ENCODE measurements at regions not wholly inside any gene's neighbourhood (a gene's known extent, or its start where the extent isn't known, plus 50 kb on each side); places are given as distances from the start of the nearest gene placed in this dataset.
"Not testable (repeated sequence)": the region's sequence is repeated elsewhere in the genome, so short reads cannot be mapped to it uniquely, and the experiment has no call there.

GRCh38 chr22:22193923-22194322 is 50.7 kb upstream of the VPREB1 start:
- in situ Hi-C loops (cut with HindIII; ENCODE audit: low sequenced_read_pairs), result no loop called here

GRCh38 chr22:22193462-22193861 is 51.1 kb upstream of the VPREB1 start:
- in situ Hi-C loops (cut with HindIII; ENCODE audit: low sequenced_read_pairs), result not testable (repeated sequence)

- in situ Hi-C loops (cut with HindIII; ENCODE audit: low sequenced_read_pairs), result not testable (repeated sequence)
Observed at GRCh38 chr22:22193006-22193405, 51.6 kb upstream of the VPREB1 start.

GRCh38 chr22:22189796-22190195 is 54.8 kb upstream of the VPREB1 start:
- in situ Hi-C loops (cut with HindIII; ENCODE audit: low sequenced_read_pairs), result loop anchor here (10.0 kb wide), 1 partner anchor 255 kb away; no protein-coding TSS in a partner anchor

GRCh38 chr22:22187863-22188262 is 56.7 kb upstream of the VPREB1 start:
- in situ Hi-C loops (cut with HindIII; ENCODE audit: low sequenced_read_pairs), result loop anchor here (10.0 kb wide), 1 partner anchor 253 kb away; no protein-coding TSS in a partner anchor

- in situ Hi-C loops (cut with HindIII; ENCODE audit: low sequenced_read_pairs), result loop anchor here (10.0 kb wide), 1 partner anchor 252 kb away; no protein-coding TSS in a partner anchor
Observed at GRCh38 chr22:22187299-22187698, 57.3 kb upstream of the VPREB1 start.

GRCh38 chr22:22185844-22186499 is 58.6 kb upstream of the VPREB1 start:
- in situ Hi-C loops (cut with HindIII; ENCODE audit: low sequenced_read_pairs), result loop anchor here (10.0 kb wide), 1 partner anchor 251 kb away; no protein-coding TSS in a partner anchor

- in situ Hi-C loops (cut with HindIII; ENCODE audit: low sequenced_read_pairs), result loop anchor here (10.0 kb wide), 1 partner anchor 250 kb away; no protein-coding TSS in a partner anchor
Observed at GRCh38 chr22:22185217-22185616, 59.4 kb upstream of the VPREB1 start.

- in situ Hi-C loops (cut with HindIII; ENCODE audit: low sequenced_read_pairs), result loop anchor here (10.0 kb wide), 1 partner anchor 250 kb away; no protein-coding TSS in a partner anchor
Observed at GRCh38 chr22:22184277-22184807, 60.2 kb upstream of the VPREB1 start.

- in situ Hi-C loops (cut with HindIII; ENCODE audit: low sequenced_read_pairs), result loop anchor here (10.0 kb wide), 1 partner anchor 248 kb away; no protein-coding TSS in a partner anchor
Observed at GRCh38 chr22:22182990-22183264, 61.7 kb upstream of the VPREB1 start.

GRCh38 chr22:22182218-22182989 is 62.2 kb upstream of the VPREB1 start:
- in situ Hi-C loops (cut with HindIII; ENCODE audit: low sequenced_read_pairs), result loop anchor here (10.0 kb wide), 1 partner anchor 248 kb away; no protein-coding TSS in a partner anchor

GRCh38 chr22:22181341-22181850 is 63.2 kb upstream of the VPREB1 start:
- in situ Hi-C loops (cut with HindIII; ENCODE audit: low sequenced_read_pairs), result loop anchor here (10.0 kb wide), 1 partner anchor 247 kb away; no protein-coding TSS in a partner anchor

- in situ Hi-C loops (cut with HindIII; ENCODE audit: low sequenced_read_pairs), result loop anchor here (10.0 kb wide), 1 partner anchor 246 kb away; no protein-coding TSS in a partner anchor
Observed at GRCh38 chr22:22180738-22181285, 63.8 kb upstream of the VPREB1 start.

- in situ Hi-C loops (cut with HindIII; ENCODE audit: low sequenced_read_pairs), result loop anchor here (10.0 kb wide), 1 partner anchor 245 kb away; no protein-coding TSS in a partner anchor
Observed at GRCh38 chr22:22179858-22180257, 64.7 kb upstream of the VPREB1 start.

GRCh38 chr22:22178992-22179391 is 65.6 kb upstream of the VPREB1 start:
- in situ Hi-C loops (cut with HindIII; ENCODE audit: low sequenced_read_pairs), result no loop called here

GRCh38 chr22:22178355-22178965 is 66.1 kb upstream of the VPREB1 start:
- in situ Hi-C loops (cut with HindIII; ENCODE audit: low sequenced_read_pairs), result no loop called here

- in situ Hi-C loops (cut with HindIII; ENCODE audit: low sequenced_read_pairs), result no loop called here
Observed at GRCh38 chr22:22176929-22177616, 67.5 kb upstream of the VPREB1 start.

- in situ Hi-C loops (cut with HindIII; ENCODE audit: low sequenced_read_pairs), result not testable (repeated sequence)
Observed at GRCh38 chr22:22172896-22173628, 71.5 kb upstream of the VPREB1 start.
